22Rv1 (cell line): ENCODE measurements at regions not wholly inside any gene's neighbourhood (a gene's known extent, or its start where the extent isn't known, plus 50 kb on each side); places are given as distances from the start of the nearest gene placed in this dataset.

Experiments
- ZFX ChIP-seq: fragments of 450-650 bp; IDR thresholded peaks from 2 replicates; pipeline ENCODE4 v1.6.1; 2017; ENCODE audit warnings: antibody characterized with exemption, borderline replicate concordance
- TF ChIP-seq, protein P1 (sequence below): fragments of 450-650 bp; IDR thresholded peaks from 2 replicates; pipeline ENCODE4 v1.5.1; 2017; ENCODE audit warnings: mild to moderate bottlenecking

- TF ChIP-seq, protein P1, sequence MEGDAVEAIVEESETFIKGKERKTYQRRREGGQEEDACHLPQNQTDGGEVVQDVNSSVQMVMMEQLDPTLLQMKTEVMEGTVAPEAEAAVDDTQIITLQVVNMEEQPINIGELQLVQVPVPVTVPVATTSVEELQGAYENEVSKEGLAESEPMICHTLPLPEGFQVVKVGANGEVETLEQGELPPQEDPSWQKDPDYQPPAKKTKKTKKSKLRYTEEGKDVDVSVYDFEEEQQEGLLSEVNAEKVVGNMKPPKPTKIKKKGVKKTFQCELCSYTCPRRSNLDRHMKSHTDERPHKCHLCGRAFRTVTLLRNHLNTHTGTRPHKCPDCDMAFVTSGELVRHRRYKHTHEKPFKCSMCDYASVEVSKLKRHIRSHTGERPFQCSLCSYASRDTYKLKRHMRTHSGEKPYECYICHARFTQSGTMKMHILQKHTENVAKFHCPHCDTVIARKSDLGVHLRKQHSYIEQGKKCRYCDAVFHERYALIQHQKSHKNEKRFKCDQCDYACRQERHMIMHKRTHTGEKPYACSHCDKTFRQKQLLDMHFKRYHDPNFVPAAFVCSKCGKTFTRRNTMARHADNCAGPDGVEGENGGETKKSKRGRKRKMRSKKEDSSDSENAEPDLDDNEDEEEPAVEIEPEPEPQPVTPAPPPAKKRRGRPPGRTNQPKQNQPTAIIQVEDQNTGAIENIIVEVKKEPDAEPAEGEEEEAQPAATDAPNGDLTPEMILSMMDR = no peak
- TF ChIP-seq ZFX = no peak
Measured at GRCh38 chr7:101727184-101727583, 90.2 kb upstream of the CUX1 start.
